ENCODE measurements at regions not wholly inside any gene's neighbourhood (a gene's known extent, or its start where the extent isn't known, plus 50 kb on each side); places are given as distances from the start of the nearest gene placed in this dataset.

- Histone ChIP-seq H3K27me3 (ENCODE audit: low read length) (no peaks in the 10 kb centered on the region), H3K9ac (ENCODE audit: low read length) (no peak overlapping the region), H3K9me3 (ENCODE audit: insufficient read depth, low read length) (no peaks in the 10 kb centered on the region), H3F3A (ENCODE audit: insufficient read depth) (no peaks in the 10 kb centered on the region), H3K4me2 (ENCODE audit: low read depth, low read length, poor library complexity, severe bottlenecking) (no peak overlapping the region), H3K9me2 (replicated peaks; ENCODE audit: insufficient read depth, low read length) (no peaks in the 10 kb centered on the region), H3K4me3 (ENCODE audit: insufficient read depth, low read length, poor library complexity, severe bottlenecking) (no peak overlapping the region), H3K79me2 (ENCODE audit: insufficient read depth, low read length) (no peaks in the 10 kb centered on the region), H4K20me1 (ENCODE audit: low read depth, low read length) (no peaks in the 10 kb centered on the region), H3K36me3 (ENCODE audit: low read length) (no peaks in the 10 kb centered on the region), H2AFZ (ENCODE audit: low read depth, low read length, severe bottlenecking) (no peak overlapping the region), H3K27ac (ENCODE audit: low read depth, low read length) (no peak overlapping the region)
- TF ChIP-seq CTCF (IDR thresholded peaks at IDR 0.05; ENCODE audit: insufficient read depth, low read length, poor library complexity, severe bottlenecking) (no peak), EZH2phosphoT487 (conservative IDR thresholded peaks at IDR 0.05; ENCODE audit: low read length) (no peak)
These were observed 403.6 kb downstream of the RRAGC start for GRCh38 chr1:38455829-38456530.

- Histone ChIP-seq H3F3A (ENCODE audit: insufficient read depth) (no peaks in the 10 kb centered on the region), H2AFZ (ENCODE audit: low read depth, low read length, severe bottlenecking) (no peak overlapping the region), H3K9ac (ENCODE audit: low read length) (no peak overlapping the region), H3K27me3 (ENCODE audit: low read length) (no peaks in the 10 kb centered on the region), H3K79me2 (ENCODE audit: insufficient read depth, low read length) (no peaks in the 10 kb centered on the region), H3K36me3 (ENCODE audit: low read length) (no peaks in the 10 kb centered on the region), H3K27ac (ENCODE audit: low read depth, low read length) (no peak overlapping the region), H3K4me3 (ENCODE audit: insufficient read depth, low read length, poor library complexity, severe bottlenecking) (no peak overlapping the region), H3K9me3 (ENCODE audit: insufficient read depth, low read length) (no peaks in the 10 kb centered on the region), H4K20me1 (ENCODE audit: low read depth, low read length) (no peaks in the 10 kb centered on the region), H3K9me2 (replicated peaks; ENCODE audit: insufficient read depth, low read length) (no peaks in the 10 kb centered on the region), H3K4me2 (ENCODE audit: low read depth, low read length, poor library complexity, severe bottlenecking) (no peak overlapping the region)
- no peak for TF ChIP-seq CTCF (IDR thresholded peaks at IDR 0.05; ENCODE audit: insufficient read depth, low read length, poor library complexity, severe bottlenecking)
- TF ChIP-seq EZH2phosphoT487 (conservative IDR thresholded peaks at IDR 0.05; ENCODE audit: low read length) = no peak
These were observed 404.7 kb downstream of the RRAGC start for GRCh38 chr1:38454749-38455441.

GRCh38 chr1:38454236-38454635 is 405.3 kb downstream of the RRAGC start:
- no peak overlapping the region for H3K4me3 ChIP-seq (ENCODE audit: insufficient read depth, low read length, poor library complexity, severe bottlenecking)
- H3K4me2 ChIP-seq (ENCODE audit: low read depth, low read length, poor library complexity, severe bottlenecking) = no peak overlapping the region
- H2AFZ ChIP-seq (ENCODE audit: low read depth, low read length, severe bottlenecking) = no peak overlapping the region
- H4K20me1 ChIP-seq (ENCODE audit: low read depth, low read length) = no peaks in the 10 kb centered on the region
- H3K36me3 ChIP-seq (ENCODE audit: low read length) = no peaks in the 10 kb centered on the region
- no peak overlapping the region for H3K27ac ChIP-seq (ENCODE audit: low read depth, low read length)
- H3K27me3 ChIP-seq (ENCODE audit: low read length) = no peaks in the 10 kb centered on the region
- H3F3A ChIP-seq (ENCODE audit: insufficient read depth) = no peaks in the 10 kb centered on the region
- no peaks in the 10 kb centered on the region for H3K9me3 ChIP-seq (ENCODE audit: insufficient read depth, low read length)
- no peaks in the 10 kb centered on the region for H3K9me2 ChIP-seq (replicated peaks; ENCODE audit: insufficient read depth, low read length)
- no peak for TF ChIP-seq CTCF (IDR thresholded peaks at IDR 0.05; ENCODE audit: insufficient read depth, low read length, poor library complexity, severe bottlenecking)
- TF ChIP-seq EZH2phosphoT487 (conservative IDR thresholded peaks at IDR 0.05; ENCODE audit: low read length) = no peak
- H3K79me2 ChIP-seq (ENCODE audit: insufficient read depth, low read length) = no peaks in the 10 kb centered on the region
- H3K9ac ChIP-seq (ENCODE audit: low read length) = no peak overlapping the region
